ENCODE measurements at regions not wholly inside any gene's neighbourhood (a gene's known extent, or its start where the extent isn't known, plus 50 kb on each side); places are given as distances from the start of the nearest gene placed in this dataset.

DNA sequence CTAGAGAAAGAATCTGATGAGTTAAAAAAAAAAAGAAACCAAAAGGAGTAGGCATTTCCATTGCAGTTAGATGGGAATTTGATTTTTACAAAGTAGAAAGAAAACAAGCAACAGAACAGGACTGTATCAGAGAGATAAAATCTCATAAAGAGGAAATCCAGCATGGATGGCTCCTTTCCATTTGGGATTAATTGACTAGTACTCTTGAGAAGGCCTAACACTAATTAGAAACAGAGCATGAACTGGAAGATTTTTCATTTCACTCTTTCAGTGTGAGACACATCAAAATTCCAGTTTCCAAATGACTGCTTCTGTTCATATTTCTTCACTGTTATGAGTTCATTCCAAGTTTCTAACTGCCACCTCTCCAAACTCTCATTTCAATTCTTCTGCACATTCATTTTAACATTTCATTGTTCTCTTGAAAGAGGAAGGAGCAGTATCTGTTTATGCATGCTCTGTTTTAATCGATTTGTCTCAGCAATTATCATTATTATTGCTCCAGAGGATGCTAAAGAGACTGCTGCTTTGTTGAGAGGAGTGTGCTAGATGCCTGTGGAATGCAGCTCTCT is 108.8 kb upstream of the PIEZO2 start:
- POLR2A ChIA-PET = no interaction called here
- Histone ChIP-seq H3K4me1 (ENCODE audit: insufficient read depth, low read length) (no peaks in the 10 kb centered on the region), H3K36me3 (ENCODE audit: insufficient read depth, low read length) (no peaks in the 10 kb centered on the region), H3K9me3 (ENCODE audit: low read length) (no peaks in the 10 kb centered on the region), H3K4me3 (ENCODE audit: low read length) (no peak overlapping the region), H3K27ac (ENCODE audit: low read depth, low read length) (no peak overlapping the region), H3K27me3 (ENCODE audit: insufficient read depth, low read length, poor library complexity, severe bottlenecking) (no peaks in the 10 kb centered on the region)
- Mint-ChIP-seq H3K36me3 (no peaks in the 10 kb centered on the region), H3K27ac (no peak overlapping the region), H3K4me3 (no peak overlapping the region), H3K27me3 (no peaks in the 10 kb centered on the region), H3K9me3 (peaks cover 0 to 14% (median 6%) of the 10 kb centered on the region in 5 donors), H3K4me1 (no peaks in the 10 kb centered on the region)
- CTCF ChIA-PET = no interaction called here
- no peak for DNase-seq

DNA sequence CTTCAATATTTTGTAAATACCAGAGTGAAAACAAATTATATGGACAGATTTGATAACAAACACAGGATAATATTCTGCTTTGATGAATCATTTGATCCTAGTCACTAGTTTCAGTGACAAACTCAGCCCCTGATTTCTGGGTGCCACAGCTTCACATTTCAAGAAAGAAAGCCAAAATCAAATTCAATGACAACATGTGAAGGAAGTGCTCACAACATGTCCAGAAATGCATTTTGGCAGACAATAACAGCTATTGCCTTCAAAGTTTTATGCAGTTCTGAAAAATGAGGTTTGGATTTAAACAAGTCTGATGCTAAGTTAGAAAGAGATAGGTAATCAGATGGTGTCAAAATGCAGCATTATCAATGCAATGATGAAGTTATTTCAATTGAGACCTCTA is 106.9 kb upstream of the PIEZO2 start:
- Mint-ChIP-seq H3K27ac (no peak overlapping the region), H3K4me1 (no peaks in the 10 kb centered on the region), H3K27me3 (no peaks in the 10 kb centered on the region), H3K4me3 (no peak overlapping the region), H3K9me3 (peaks cover 0 to 5% (median 4%) of the 10 kb centered on the region in 5 donors), H3K36me3 (no peaks in the 10 kb centered on the region)
- Histone ChIP-seq H3K4me1 (ENCODE audit: insufficient read depth, low read length) (no peaks in the 10 kb centered on the region), H3K9me3 (ENCODE audit: low read length) (no peaks in the 10 kb centered on the region), H3K36me3 (ENCODE audit: insufficient read depth, low read length) (no peaks in the 10 kb centered on the region), H3K4me3 (ENCODE audit: low read length) (no peak overlapping the region), H3K27me3 (ENCODE audit: insufficient read depth, low read length, poor library complexity, severe bottlenecking) (no peaks in the 10 kb centered on the region), H3K27ac (ENCODE audit: low read depth, low read length) (no peak overlapping the region)
- no peak for DNase-seq
- POLR2A ChIA-PET = no interaction called here
- CTCF ChIA-PET = no interaction called here

DNA sequence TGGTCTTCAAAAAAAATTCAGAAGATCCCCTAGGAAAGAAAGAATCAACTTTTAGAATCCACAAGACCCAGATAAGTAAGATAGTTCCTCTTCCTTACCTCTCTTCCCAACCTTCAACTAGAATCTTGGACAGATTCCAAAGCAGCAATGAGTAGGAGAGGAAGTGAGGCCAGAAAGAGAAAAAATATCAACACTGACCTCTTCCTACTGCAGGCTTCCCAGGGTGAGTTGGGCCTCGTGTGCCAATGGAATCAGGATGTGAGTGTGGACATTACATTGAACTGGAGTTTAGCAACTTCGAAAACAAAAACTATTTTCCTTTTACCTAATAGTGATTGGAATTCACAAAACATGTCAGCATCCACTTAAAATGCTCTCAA is 102.5 kb upstream of the PIEZO2 start:
- Mint-ChIP-seq H3K27me3 (no peaks in the 10 kb centered on the region), H3K9me3 (peaks cover 0 to 5% (median 3%) of the 10 kb centered on the region in 5 donors), H3K36me3 (no peaks in the 10 kb centered on the region), H3K4me1 (no peaks in the 10 kb centered on the region), H3K4me3 (no peak overlapping the region), H3K27ac (no peak overlapping the region)
- no peaks in the 10 kb centered on the region for H3K27me3 ChIP-seq (ENCODE audit: insufficient read depth, low read length, poor library complexity, severe bottlenecking)
- no peaks in the 10 kb centered on the region for H3K9me3 ChIP-seq (ENCODE audit: low read length)
- H3K36me3 ChIP-seq (ENCODE audit: insufficient read depth, low read length) = no peaks in the 10 kb centered on the region
- H3K4me1 ChIP-seq (ENCODE audit: insufficient read depth, low read length) = no peaks in the 10 kb centered on the region
- no peak overlapping the region for H3K27ac ChIP-seq (ENCODE audit: low read depth, low read length)
- no peak overlapping the region for H3K4me3 ChIP-seq (ENCODE audit: low read length)
- CTCF ChIA-PET = no interaction called here
- DNase-seq = no peak
- POLR2A ChIA-PET = no interaction called here

DNA sequence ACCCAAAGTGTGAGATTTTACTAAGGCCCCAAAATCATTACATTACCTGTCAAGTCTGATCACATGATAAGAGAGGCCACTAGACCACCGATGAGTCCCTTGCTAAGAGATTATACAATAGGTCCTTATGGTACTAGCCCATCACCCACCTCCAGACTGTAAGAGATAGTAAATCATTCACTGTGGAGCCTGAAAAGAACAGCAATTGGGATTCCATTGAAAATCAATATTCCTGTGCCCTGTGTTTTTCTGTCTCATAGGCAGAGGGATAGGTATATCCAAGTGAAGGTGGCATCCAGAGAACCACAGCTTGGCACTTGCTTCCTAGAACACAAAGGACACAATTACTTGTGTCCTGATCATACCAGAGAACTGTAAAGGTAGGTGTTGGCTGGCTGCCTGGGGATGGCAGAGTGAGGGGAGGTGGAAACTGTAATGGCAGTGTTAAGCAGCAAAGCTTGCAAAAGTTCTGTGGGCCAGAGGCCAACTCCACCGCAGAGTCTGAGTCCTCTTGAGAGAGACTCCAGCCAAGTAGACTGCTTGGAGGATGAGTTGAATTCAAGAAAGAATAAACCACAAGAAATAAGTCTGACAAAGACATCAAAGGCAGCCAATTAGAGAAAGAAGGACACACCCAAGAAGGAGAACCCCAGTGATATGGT is 102.0 kb upstream of the PIEZO2 start:
- CTCF ChIA-PET = no interaction called here
- H3K27ac Mint-ChIP-seq = no peak overlapping the region
- H3K9me3 Mint-ChIP-seq = peaks cover 0 to 5% (median 3%) of the 10 kb centered on the region in 5 donors

DNA sequence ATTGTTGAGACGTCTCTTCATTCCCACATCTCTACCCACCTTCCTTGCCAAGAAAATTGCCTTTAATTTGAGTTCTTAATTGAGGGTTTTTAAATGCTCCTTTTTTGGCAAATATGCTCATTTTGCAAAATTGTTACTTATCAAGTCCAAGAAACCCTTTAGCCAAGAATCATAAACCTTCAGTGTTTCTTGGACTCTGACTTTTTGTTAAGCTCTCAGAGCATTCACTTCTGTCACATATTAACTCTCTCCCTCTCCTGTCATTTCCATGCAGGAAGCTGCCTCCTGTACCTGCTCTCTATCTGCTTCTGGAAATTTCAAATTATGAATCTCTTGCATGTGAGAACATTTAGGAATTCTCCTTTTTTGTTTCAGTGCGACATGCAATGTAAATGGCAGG is 100.0 kb upstream of the PIEZO2 start:
- CTCF ChIA-PET = no interaction called here
- POLR2A ChIA-PET = no interaction called here
- H3K27me3 Mint-ChIP-seq = no peaks in the 10 kb centered on the region

More for the DNA sequence above, 102.0 kb upstream of the PIEZO2 start:
- DNase-seq = no peak
- Mint-ChIP-seq H3K36me3 (no peaks in the 10 kb centered on the region), H3K4me3 (no peak overlapping the region), H3K27me3 (no peaks in the 10 kb centered on the region), H3K4me1 (no peaks in the 10 kb centered on the region)
- Histone ChIP-seq H3K27ac (ENCODE audit: low read depth, low read length) (no peak overlapping the region), H3K4me3 (ENCODE audit: low read length) (no peak overlapping the region), H3K36me3 (ENCODE audit: insufficient read depth, low read length) (no peaks in the 10 kb centered on the region), H3K9me3 (ENCODE audit: low read length) (no peaks in the 10 kb centered on the region), H3K4me1 (ENCODE audit: insufficient read depth, low read length) (no peaks in the 10 kb centered on the region), H3K27me3 (ENCODE audit: insufficient read depth, low read length, poor library complexity, severe bottlenecking) (no peaks in the 10 kb centered on the region)
- POLR2A ChIA-PET = no interaction called here

DNA sequence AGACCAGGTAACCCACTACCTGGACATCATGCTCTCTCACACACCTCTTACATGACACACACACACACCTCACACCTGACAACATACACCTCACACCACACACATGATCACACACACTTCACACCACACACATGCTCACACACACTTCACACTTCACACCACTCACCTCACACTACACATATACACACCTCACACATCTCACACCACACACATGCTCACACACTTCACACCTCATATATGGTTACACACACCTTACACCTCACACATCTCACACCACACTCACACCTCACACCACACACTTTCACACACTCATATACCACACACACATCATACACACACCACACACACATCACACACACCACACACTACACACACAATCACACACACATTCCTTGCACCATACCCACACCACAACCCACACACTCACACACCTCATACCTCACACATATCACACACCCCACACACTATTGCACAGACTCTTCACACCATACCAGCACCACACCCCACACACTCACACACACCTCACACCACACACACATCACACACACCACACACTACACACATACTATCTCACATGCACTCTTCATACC is 98.1 kb upstream of the PIEZO2 start:
- ChIA-PET CTCF (interaction anchor here (2.3 kb wide), 1 partner anchor 11 kb away, joined by 4 read pairs; no protein-coding TSS in a partner anchor), POLR2A (no interaction called here)

More for the DNA sequence above, 100.0 kb upstream of the PIEZO2 start:
- Mint-ChIP-seq H3K9me3 (peaks cover 0 to 8% (median 3%) of the 10 kb centered on the region in 5 donors), H3K4me3 (no peak overlapping the region), H3K36me3 (no peaks in the 10 kb centered on the region), H3K4me1 (no peaks in the 10 kb centered on the region), H3K27ac (no peak overlapping the region)
- Histone ChIP-seq H3K4me3 (ENCODE audit: low read length) (no peak overlapping the region), H3K27me3 (ENCODE audit: insufficient read depth, low read length, poor library complexity, severe bottlenecking) (no peaks in the 10 kb centered on the region), H3K27ac (ENCODE audit: low read depth, low read length) (no peak overlapping the region), H3K36me3 (ENCODE audit: insufficient read depth, low read length) (no peaks in the 10 kb centered on the region), H3K9me3 (ENCODE audit: low read length) (no peaks in the 10 kb centered on the region), H3K4me1 (ENCODE audit: insufficient read depth, low read length) (no peaks in the 10 kb centered on the region)
- DNase-seq = no peak

DNA sequence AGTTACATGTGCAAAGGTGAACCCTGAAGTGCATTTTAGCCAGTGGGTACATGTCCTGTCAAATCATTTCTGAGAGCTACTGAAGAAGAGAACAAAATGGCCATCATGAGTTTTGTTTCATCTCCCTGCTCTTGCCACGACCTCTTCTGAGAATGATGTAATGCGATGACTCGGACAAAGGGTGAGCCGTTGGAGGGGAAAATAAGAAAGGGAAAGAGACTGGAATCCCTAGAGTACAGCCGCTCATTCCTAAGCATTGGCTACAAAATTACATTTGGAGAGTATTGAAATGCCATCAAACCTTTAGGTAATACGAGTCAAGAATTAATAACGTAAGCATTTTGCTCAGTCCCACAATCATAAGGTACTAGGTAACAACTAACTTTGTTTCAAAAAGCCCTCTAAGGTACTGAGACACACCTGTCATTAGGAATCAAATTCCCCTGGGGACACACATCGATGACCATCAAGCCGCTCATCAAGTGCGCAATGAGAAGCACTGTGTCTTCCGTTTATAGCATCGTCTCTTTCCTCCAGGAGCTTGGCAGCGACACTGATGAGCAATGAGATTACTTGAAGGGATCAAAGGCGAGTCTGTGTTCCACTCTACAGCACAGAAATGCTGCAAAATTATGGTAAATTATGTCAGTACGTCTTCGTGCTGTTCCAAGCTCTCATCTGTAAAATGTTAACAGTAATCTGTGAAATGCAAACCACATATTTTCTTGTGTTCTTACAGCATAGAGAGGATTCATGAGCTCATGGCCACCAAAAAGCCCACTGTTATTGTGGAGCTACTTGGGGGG is 97.3 kb upstream of the PIEZO2 start:
- no peak for DNase-seq
- CTCF ChIA-PET = interaction anchor here (2.3 kb wide), 1 partner anchor 10 kb away, joined by 4 read pairs; no protein-coding TSS in a partner anchor
- Mint-ChIP-seq H3K4me1 (no peaks in the 10 kb centered on the region), H3K4me3 (no peak overlapping the region), H3K36me3 (no peaks in the 10 kb centered on the region), H3K27me3 (no peaks in the 10 kb centered on the region), H3K9me3 (peaks cover 2 to 6% (median 4%) of the 10 kb centered on the region in 5 donors), H3K27ac (no peak overlapping the region)
- POLR2A ChIA-PET = no interaction called here
- H3K27ac ChIP-seq (ENCODE audit: low read depth, low read length) = no peak overlapping the region
- no peaks in the 10 kb centered on the region for H3K4me1 ChIP-seq (ENCODE audit: insufficient read depth, low read length)
- H3K9me3 ChIP-seq (ENCODE audit: low read length) = no peaks in the 10 kb centered on the region
- no peaks in the 10 kb centered on the region for H3K27me3 ChIP-seq (ENCODE audit: insufficient read depth, low read length, poor library complexity, severe bottlenecking)
- H3K36me3 ChIP-seq (ENCODE audit: insufficient read depth, low read length) = no peaks in the 10 kb centered on the region
- no peak overlapping the region for H3K4me3 ChIP-seq (ENCODE audit: low read length)

More for the DNA sequence above, 98.1 kb upstream of the PIEZO2 start:
- peaks cover 3 to 6% (median 5%) of the 10 kb centered on the region in 5 donors for H3K9me3 Mint-ChIP-seq
- no peaks in the 10 kb centered on the region for H3K4me1 Mint-ChIP-seq
- Histone ChIP-seq H3K36me3 (ENCODE audit: insufficient read depth, low read length) (no peaks in the 10 kb centered on the region), H3K27ac (ENCODE audit: low read depth, low read length) (no peak overlapping the region), H3K4me1 (ENCODE audit: insufficient read depth, low read length) (no peaks in the 10 kb centered on the region), H3K27me3 (ENCODE audit: insufficient read depth, low read length, poor library complexity, severe bottlenecking) (no peaks in the 10 kb centered on the region), H3K4me3 (ENCODE audit: low read length) (no peak overlapping the region), H3K9me3 (ENCODE audit: low read length) (no peaks in the 10 kb centered on the region)
- H3K36me3 Mint-ChIP-seq = no peaks in the 10 kb centered on the region
- no peaks in the 10 kb centered on the region for H3K27me3 Mint-ChIP-seq
- no peak overlapping the region for H3K27ac Mint-ChIP-seq
- DNase-seq = no peak
- no peak overlapping the region for H3K4me3 Mint-ChIP-seq

DNA sequence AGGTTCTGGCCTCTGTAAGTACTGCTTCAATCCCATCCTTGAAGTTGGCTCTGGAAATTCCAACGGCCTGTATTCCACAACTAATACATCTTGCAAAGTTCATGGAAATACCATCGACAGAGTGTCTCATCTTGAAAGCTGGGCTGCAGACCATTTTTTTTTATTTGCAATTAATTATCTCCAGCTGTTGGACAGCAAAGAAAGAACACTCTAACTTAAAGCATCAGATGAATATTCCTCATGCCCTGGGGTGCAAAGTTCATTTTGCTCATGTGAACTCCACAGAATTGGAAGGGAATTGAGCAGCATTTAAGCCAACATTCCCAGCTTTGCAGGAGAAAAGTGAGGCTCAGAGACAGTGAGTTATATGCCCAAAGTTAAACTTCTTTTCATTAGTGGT is 96.5 kb upstream of the PIEZO2 start:
- no peaks in the 10 kb centered on the region for H3K27me3 ChIP-seq (ENCODE audit: insufficient read depth, low read length, poor library complexity, severe bottlenecking)
- ChIA-PET POLR2A (no interaction called here), CTCF (interaction anchor here (2.3 kb wide), 1 partner anchor 9 kb away, joined by 4 read pairs; no protein-coding TSS in a partner anchor)
- no peak overlapping the region for H3K27ac Mint-ChIP-seq
- no peaks in the 10 kb centered on the region for H3K4me1 Mint-ChIP-seq
- H3K4me3 ChIP-seq (ENCODE audit: low read length) = no peak overlapping the region
- DNase-seq = no peak
- H3K27me3 Mint-ChIP-seq = no peaks in the 10 kb centered on the region
- H3K4me3 Mint-ChIP-seq = no peak overlapping the region
- H3K36me3 ChIP-seq (ENCODE audit: insufficient read depth, low read length) = no peaks in the 10 kb centered on the region
- peaks cover 2 to 6% (median 4%) of the 10 kb centered on the region in 5 donors for H3K9me3 Mint-ChIP-seq
- no peaks in the 10 kb centered on the region for H3K4me1 ChIP-seq (ENCODE audit: insufficient read depth, low read length)
- H3K9me3 ChIP-seq (ENCODE audit: low read length) = no peaks in the 10 kb centered on the region
- H3K36me3 Mint-ChIP-seq = no peaks in the 10 kb centered on the region
- no peak overlapping the region for H3K27ac ChIP-seq (ENCODE audit: low read depth, low read length)
